ENCODE measurements at regions not wholly inside any gene's neighbourhood (a gene's known extent, or its start where the extent isn't known, plus 50 kb on each side); places are given as distances from the start of the nearest gene placed in this dataset.
"Not testable (repeated sequence)": the region's sequence is repeated elsewhere in the genome, so short reads cannot be mapped to it uniquely, and the experiment has no call there.

DNA sequence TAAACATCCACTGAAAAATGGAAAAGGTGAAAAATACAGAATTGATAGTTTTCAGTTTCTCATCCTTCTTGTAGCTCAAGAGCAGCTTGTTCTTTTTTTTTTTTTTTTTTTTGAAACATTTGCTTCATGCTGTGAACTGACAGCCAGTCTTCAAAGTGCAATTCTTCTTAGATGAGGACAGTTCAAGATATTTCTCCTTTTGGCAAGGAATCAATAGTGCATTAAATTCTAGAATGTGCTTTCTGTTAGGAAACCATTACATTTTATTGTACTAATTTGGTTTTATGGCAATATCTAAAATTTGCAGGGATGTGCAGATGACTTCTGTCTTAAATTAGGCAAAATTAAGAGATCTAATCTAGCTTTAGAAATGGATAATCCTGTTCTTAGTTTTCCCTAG is 969.3 kb upstream of the ACO1 start:
- no peak overlapping the region for H3K4me3 ChIP-seq (ENCODE audit: low read depth, low read length)
- TF ChIP-seq, protein P1, sequence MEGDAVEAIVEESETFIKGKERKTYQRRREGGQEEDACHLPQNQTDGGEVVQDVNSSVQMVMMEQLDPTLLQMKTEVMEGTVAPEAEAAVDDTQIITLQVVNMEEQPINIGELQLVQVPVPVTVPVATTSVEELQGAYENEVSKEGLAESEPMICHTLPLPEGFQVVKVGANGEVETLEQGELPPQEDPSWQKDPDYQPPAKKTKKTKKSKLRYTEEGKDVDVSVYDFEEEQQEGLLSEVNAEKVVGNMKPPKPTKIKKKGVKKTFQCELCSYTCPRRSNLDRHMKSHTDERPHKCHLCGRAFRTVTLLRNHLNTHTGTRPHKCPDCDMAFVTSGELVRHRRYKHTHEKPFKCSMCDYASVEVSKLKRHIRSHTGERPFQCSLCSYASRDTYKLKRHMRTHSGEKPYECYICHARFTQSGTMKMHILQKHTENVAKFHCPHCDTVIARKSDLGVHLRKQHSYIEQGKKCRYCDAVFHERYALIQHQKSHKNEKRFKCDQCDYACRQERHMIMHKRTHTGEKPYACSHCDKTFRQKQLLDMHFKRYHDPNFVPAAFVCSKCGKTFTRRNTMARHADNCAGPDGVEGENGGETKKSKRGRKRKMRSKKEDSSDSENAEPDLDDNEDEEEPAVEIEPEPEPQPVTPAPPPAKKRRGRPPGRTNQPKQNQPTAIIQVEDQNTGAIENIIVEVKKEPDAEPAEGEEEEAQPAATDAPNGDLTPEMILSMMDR (IDR thresholded peaks at IDR 0.05; ENCODE audit: borderline replicate concordance, insufficient read depth, low read depth, low read length) = no peak

- H3K4me3 ChIP-seq (ENCODE audit: low read depth, low read length) = no peak overlapping the region
- TF ChIP-seq, protein P1 (IDR thresholded peaks at IDR 0.05; ENCODE audit: borderline replicate concordance, insufficient read depth, low read depth, low read length) = no peak
Measured at GRCh38 chr9:31418419-31418818, 966.0 kb upstream of the ACO1 start.

DNA sequence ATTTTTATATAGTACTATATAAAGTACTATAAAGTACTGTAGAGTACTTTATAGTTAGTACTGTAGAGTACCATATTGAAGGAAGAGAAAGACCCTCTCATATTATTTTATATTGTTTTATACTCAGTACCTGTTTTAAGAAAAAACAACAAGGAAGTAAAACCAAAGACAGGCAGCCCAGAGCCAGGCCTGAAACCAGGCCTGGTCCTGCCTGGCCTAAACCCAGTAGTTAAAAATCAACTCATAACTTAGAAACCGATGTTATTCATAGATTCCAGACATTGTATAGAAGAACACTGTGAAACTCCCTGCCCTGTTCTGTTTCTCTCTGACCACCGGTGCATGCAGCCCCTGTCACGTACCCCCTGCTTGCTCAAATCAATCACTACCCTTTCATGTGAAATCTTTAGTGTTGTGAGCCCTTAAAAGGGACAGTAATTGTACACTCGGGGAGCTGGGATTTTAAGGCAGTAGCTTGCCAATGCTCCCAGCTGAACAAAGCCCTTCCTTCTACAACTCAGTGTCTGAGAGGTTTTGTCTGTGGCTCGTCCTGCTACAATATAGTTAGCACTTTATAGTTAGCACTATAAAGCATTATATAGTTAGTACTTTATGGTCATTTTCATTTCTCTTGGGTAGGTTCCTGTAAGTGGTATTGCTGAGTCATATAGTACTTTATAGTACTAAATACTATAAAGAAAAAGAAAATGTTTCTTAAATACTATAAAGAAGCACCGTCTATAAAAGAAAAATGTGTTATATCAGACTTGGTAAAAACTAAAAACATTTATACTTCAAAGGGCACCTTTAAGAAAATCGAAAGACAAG is 940.6 kb upstream of the ACO1 start:
- H3K4me3 ChIP-seq (ENCODE audit: low read depth, low read length) = not testable (repeated sequence)

DNA sequence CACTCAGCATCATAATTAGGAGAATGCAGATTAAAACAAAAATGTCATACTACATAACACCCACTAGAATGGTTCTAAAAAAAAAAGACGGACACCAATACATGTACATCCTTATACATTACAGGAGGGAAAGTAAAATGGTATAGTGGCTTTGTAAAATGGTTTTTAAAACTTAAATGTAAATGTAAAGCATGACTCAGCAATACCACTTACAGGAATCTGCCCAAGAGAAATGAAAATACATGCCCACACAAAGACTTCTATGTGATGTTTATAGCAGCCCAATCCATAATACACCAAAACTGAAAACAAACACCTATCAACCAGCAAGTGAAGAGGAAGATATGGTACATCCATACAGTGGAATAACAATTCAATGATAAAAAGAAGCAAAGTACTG is 939.1 kb upstream of the ACO1 start:
- TF ChIP-seq, protein P1 (IDR thresholded peaks at IDR 0.05; ENCODE audit: borderline replicate concordance, insufficient read depth, low read depth, low read length) = no peak
- no peak overlapping the region for H3K4me3 ChIP-seq (ENCODE audit: low read depth, low read length)

DNA sequence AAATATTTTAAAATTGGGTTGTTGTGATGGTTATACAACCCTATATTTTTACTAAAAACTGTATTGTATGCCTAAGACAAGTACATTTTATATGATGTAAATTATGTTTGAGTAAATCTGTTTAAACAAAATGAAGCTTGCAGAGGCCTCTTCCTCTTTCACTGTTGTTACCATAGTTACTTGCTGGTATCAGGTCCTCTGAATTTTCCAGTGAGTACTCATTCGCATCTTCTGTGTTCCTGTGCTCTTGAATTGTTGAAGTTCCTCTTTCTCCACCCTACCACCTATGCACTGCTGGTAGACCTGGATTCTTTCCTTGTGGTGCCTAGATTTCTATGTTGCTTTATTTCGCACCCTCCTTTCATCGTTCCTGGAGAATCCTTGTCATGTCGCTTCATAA is 938.5 kb upstream of the ACO1 start:
- TF ChIP-seq, protein P1 (IDR thresholded peaks at IDR 0.05; ENCODE audit: borderline replicate concordance, insufficient read depth, low read depth, low read length) = no peak
- no peak overlapping the region for H3K4me3 ChIP-seq (ENCODE audit: low read depth, low read length)

DNA sequence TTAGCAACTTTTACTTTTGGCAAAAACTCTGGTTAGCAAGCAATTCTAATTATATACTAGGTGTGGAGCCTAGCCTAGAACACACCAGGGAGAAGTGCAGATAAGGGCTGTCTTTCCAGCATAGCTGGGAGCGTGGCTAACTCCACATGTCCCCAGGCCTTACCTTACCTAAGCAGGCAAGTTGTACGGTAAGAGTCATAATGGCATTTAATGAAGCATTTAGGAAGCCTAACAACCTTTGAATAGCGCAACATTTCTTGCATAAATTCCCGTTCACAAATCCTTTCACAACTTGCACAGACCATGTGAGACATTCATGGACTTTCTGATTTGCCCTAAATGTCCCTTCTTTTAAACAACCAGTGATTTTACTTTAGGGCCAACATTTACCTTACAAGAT is 917.4 kb upstream of the ACO1 start:
- TF ChIP-seq, protein P1 (IDR thresholded peaks at IDR 0.05; ENCODE audit: borderline replicate concordance, insufficient read depth, low read depth, low read length) = no peak

GRCh38 chr9:31470051-31470450 is 914.4 kb upstream of the ACO1 start:
- TF ChIP-seq, protein P1 (IDR thresholded peaks at IDR 0.05; ENCODE audit: borderline replicate concordance, insufficient read depth, low read depth, low read length) = no peak

More for the DNA sequence above, 917.4 kb upstream of the ACO1 start:
- no peak overlapping the region for H3K4me3 ChIP-seq (ENCODE audit: low read depth, low read length)

More at GRCh38 chr9:31470051-31470450, 914.4 kb upstream of the ACO1 start:
- no peak overlapping the region for H3K4me3 ChIP-seq (ENCODE audit: low read depth, low read length)

Measured in GM12875 (cell line).